ENCODE measurements at regions not wholly inside any gene's neighbourhood (a gene's known extent, or its start where the extent isn't known, plus 50 kb on each side); places are given as distances from the start of the nearest gene placed in this dataset.
"Not testable (repeated sequence)": the region's sequence is repeated elsewhere in the genome, so short reads cannot be mapped to it uniquely, and the experiment has no call there.

- in situ Hi-C loops (cut with HindIII; ENCODE audit: low sequenced_read_pairs) = no loop called here
- no peak for DNase-seq (ENCODE audit: low spot score)
Measured at GRCh38 chr5:104513121-104513602, 950.6 kb upstream of the NUDT12 start.

- no peak for DNase-seq (ENCODE audit: low spot score)
- in situ Hi-C loops (cut with HindIII; ENCODE audit: low sequenced_read_pairs) = no loop called here
Measured at GRCh38 chr5:104512063-104512825, 949.7 kb upstream of the NUDT12 start.

DNA sequence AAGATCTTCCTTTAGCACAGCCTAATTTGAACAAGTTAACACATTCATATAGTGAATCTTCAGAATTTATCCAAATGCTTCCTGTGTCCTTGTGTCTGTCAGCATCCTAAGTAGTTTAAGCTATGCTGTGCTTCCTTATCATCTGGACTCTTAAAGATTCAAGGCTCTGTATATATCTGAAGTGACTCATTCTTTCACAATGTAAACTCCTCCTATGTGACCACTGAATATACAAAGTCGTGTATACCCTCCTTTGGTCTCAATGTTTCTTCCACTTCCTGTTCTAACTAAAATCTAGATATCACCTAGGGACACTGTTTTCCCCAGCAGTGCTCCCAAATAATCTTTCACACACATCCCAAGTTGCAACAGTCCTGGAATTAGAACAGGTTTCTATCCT is 935.7 kb upstream of the NUDT12 start:
- no peak for DNase-seq (ENCODE audit: low spot score)
- in situ Hi-C loops (cut with HindIII; ENCODE audit: low sequenced_read_pairs) = no loop called here

DNA sequence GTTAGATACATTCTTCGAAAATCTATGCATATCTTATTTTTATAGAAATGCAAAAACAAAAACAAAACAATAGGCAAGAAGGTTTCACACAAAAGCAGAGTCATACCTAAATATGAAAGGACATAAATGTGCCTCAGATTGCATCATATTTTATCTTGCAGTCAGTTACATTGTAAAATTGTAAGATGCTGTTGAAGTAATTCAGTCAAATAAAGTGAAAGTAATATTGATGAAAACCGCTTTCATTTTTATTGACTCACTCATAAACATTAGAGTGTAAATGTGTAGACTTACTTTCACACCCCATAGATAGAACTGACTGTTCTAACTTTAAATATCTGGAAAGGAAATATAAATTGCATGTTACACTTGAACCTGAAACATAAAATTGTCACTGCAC is 931.5 kb upstream of the NUDT12 start:
- no peak for DNase-seq (ENCODE audit: low spot score)
- in situ Hi-C loops (cut with HindIII; ENCODE audit: low sequenced_read_pairs) = no loop called here

DNA sequence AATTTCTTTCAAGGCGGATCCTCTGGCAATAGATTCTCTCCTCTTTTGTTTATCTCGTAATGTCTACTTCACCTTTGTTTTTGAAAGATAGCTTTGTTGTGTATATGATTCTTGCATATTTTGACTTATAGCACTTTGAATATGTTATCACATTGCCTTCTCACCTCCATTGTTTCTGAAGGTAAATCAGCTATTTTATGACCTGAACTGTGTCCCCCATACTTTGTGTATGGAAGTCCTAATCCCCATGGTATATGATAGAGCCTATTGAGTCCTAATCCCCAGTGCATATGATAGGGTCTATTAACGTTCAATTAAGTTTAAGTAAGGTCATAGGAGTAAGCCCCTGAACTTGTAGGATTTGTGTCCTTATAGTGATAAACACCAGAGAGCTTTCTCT is 910.2 kb upstream of the NUDT12 start:
- no peak for DNase-seq (ENCODE audit: low spot score)
- in situ Hi-C loops (cut with HindIII; ENCODE audit: low sequenced_read_pairs) = no loop called here

GRCh38 chr5:104456122-104456521 is 893.5 kb upstream of the NUDT12 start:
- DNase-seq (ENCODE audit: low spot score) = no peak

GRCh38 chr5:104452550-104452949 is 890.0 kb upstream of the NUDT12 start:
- in situ Hi-C loops (cut with HindIII; ENCODE audit: low sequenced_read_pairs) = no loop called here
- no peak for DNase-seq (ENCODE audit: low spot score)

More at GRCh38 chr5:104456122-104456521, 893.5 kb upstream of the NUDT12 start:
- in situ Hi-C loops (cut with HindIII; ENCODE audit: low sequenced_read_pairs) = no loop called here

GRCh38 chr5:104451911-104452310 is 889.3 kb upstream of the NUDT12 start:
- DNase-seq (ENCODE audit: low spot score); in situ Hi-C loops (cut with HindIII; ENCODE audit: low sequenced_read_pairs): not testable (repeated sequence)

DNA sequence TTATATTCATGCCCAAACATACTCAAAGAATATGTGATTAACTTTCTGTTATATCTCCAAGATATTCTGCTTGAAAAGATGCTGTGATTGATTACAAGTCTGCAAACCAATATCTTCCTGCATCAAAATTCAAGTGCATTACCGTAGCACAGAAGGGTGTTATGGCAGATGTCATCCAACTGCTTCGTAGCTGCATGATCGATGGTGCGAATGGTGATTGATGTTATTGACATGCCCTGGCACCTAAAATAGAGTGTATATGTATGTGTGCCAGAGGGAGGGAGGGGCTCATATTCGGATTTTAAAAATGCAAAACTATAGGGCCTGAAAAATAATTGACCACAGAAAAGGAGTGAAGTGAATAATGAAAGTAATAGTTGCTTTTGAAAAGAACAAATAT is 882.1 kb upstream of the NUDT12 start:
- in situ Hi-C loops (cut with HindIII; ENCODE audit: low sequenced_read_pairs) = no loop called here
- no peak for DNase-seq (ENCODE audit: low spot score)

DNA sequence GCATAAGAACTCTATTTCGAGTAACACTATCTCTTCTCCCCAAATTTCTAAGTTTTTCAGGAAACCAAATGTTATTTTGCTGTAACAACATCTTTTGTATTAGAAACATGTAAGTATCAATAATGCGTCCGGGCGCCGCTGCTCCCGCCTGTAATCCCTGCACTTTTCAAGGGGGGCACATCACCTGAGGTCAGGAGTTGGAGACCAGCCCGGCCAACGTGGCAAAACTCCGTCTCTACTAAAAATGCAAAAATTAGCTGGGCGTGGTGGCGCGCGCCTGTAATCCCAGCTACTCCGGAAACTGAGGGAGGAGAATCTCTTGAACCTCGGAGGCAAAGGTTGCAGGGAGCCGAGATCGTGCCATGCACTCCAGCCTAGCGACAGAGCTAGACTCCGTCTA is 881.1 kb upstream of the NUDT12 start:
- DNase-seq (ENCODE audit: low spot score) = no peak
- in situ Hi-C loops (cut with HindIII; ENCODE audit: low sequenced_read_pairs) = no loop called here

DNA sequence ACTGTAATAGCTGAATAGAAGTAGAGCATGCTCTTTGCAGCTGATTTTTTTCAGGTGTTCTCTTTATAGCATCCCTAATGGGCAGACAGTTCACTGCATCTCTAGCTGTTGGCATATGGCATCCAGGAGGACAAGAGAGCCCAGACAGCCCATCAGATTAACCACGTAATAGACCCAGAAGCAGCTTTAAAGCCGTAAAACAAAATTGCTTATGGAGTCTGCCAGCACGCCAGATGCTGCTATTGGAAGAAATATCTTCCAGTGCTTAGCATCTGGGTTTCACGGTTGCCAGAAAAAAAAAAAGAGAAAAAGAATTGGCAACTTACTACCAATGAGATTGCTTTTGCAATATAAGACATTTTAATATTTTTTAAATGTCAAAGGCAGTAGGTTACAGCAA is 869.4 kb upstream of the NUDT12 start:
- in situ Hi-C loops (cut with HindIII; ENCODE audit: low sequenced_read_pairs) = no loop called here

GRCh38 chr5:104431002-104431620 is 868.5 kb upstream of the NUDT12 start:
- no peak for DNase-seq (ENCODE audit: low spot score)
- in situ Hi-C loops (cut with HindIII; ENCODE audit: low sequenced_read_pairs) = no loop called here

More for the DNA sequence above, 869.4 kb upstream of the NUDT12 start:
- DNase-seq (ENCODE audit: low spot score) = no peak

DNA sequence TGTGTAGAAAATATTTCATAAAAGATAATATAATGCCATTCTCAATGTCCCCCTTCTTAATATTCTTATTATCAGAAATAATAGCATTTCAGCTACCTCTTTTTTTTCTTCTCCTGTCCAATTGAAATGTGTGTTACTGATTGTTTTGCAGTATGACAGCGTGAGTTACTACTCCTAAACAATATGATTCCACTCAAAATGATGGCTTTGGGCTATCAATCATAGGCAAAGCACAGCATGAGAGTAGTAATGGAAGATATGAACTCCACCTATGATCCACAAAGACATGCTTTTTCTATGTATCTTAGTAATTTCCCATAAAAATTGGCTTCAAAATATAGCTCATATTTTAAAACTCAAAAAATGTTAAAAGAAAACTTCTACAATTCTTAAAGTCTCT is 867.3 kb upstream of the NUDT12 start:
- DNase-seq (ENCODE audit: low spot score) = no peak
- in situ Hi-C loops (cut with HindIII; ENCODE audit: low sequenced_read_pairs) = no loop called here

- no peak for DNase-seq (ENCODE audit: low spot score)
- in situ Hi-C loops (cut with HindIII; ENCODE audit: low sequenced_read_pairs) = no loop called here
Measured at GRCh38 chr5:104421431-104421830, 858.8 kb upstream of the NUDT12 start.

DNA sequence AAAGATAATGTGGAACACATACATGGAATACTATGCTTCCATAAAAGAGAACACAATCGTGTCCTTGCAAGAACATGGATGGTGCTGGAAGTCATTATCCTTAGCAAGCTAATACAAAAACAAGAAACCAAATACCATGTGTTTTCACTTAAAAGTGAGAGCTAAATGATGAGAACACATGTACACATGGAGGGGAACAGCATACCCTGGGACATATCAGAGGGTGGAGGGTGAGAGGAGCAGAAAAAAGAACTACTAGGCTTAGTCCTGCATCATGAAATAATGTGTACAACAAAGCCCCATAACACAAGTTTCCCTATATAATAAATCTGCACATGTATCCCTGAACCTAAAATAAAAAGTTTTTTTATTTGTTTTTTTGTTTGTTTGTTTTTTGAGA is 855.5 kb upstream of the NUDT12 start:
- no peak for DNase-seq (ENCODE audit: low spot score)
- in situ Hi-C loops (cut with HindIII; ENCODE audit: low sequenced_read_pairs) = no loop called here

DNA sequence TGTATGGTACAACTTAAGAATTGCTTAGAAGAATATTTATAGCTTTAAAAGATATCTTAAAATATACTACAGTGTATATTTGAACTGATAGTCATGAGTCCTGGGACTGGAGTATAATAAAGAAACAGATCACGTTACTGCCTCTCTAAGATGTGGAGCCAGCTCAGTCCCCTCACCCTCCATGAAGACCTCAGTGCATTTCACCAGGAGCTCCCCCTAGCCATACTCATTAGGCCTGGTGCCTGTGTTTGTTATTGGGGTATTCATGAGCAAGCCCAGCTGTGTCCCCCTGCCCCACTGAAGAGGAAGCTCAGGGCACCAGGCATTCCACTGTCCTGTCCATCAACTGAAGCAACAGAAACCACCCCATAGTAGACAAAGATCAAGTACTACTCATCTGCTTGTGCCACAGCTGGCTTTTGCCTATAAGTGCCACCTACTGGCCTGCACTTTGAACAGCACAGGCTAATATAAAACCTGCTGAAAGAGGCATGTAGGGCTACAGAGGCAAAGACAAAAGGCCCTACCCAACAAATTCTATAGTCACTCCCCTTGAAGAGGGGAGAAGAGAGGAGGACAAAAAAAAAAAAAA is 850.2 kb upstream of the NUDT12 start:
- no peak for DNase-seq (ENCODE audit: low spot score)
- in situ Hi-C loops (cut with HindIII; ENCODE audit: low sequenced_read_pairs) = no loop called here

- in situ Hi-C loops (cut with HindIII; ENCODE audit: low sequenced_read_pairs) = no loop called here
- DNase-seq (ENCODE audit: low spot score) = no peak
Measured at GRCh38 chr5:104400941-104401340, 838.4 kb upstream of the NUDT12 start.

DNA sequence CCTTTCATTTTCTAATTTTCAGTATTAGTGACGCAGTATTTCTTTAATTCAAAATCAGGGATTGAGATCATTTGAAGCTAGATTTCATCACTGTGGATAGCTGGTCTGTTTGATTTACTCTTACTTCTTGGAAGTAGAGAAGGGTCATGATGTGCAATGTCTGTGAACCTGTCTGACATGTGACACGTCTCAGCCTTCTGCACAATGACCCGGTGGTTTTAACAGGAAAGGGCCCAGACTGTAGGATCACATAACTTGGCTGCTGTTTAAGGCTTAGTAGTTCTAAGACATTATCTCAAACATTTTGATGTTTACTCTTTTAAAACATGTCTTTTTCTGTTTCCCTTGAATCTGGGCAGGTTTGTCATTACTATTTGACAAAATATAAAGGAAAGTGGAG is 823.3 kb upstream of the NUDT12 start:
- DNase-seq (ENCODE audit: low spot score) = no peak

GRCh38 chr5:104375345-104375744 is 812.8 kb upstream of the NUDT12 start:
- in situ Hi-C loops (cut with HindIII; ENCODE audit: low sequenced_read_pairs) = no loop called here
- DNase-seq (ENCODE audit: low spot score) = no peak

More for the DNA sequence above, 823.3 kb upstream of the NUDT12 start:
- in situ Hi-C loops (cut with HindIII; ENCODE audit: low sequenced_read_pairs) = no loop called here

DNA sequence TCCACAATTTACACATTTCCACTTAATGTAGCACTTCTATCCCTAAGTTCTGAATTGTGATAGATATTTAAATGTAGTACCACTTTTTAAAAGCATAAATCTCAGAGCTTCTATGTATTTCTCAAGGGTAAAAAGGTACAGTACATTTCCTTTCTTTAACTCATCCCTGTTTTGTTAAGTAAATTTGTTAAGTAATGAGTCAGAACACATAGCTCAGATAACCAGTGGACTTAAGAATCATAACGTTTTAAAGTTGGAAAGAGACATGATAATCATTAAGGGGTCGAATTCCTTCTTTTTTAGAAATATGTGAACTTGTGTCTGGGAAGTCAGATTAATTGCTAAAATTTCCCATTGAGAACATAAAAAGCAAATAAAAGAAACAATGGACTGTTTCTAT is 810.2 kb upstream of the NUDT12 start:
- DNase-seq (ENCODE audit: low spot score) = no peak
- in situ Hi-C loops (cut with HindIII; ENCODE audit: low sequenced_read_pairs) = no loop called here
